Keratinocyte (primary cell): ENCODE measurements at regions not wholly inside any gene's neighbourhood (a gene's known extent, or its start where the extent isn't known, plus 50 kb on each side); places are given as distances from the start of the nearest gene placed in this dataset.

Source experiments
- CTCF ChIP-seq, 3 experiments: IDR thresholded peaks in 1 of 3; conservative IDR thresholded peaks in 1 of 3; optimal IDR thresholded peaks in 1 of 3; 2 replicates in 2 of 3; 3 replicates in 1 of 3; pipeline versions ENCODE3 to v1.5.1; 2011; ENCODE audit warnings: low read length in 3 of 3, mild to moderate bottlenecking in 3 of 3, moderate library complexity in 2 of 3, control low read depth in 1 of 3, inconsistent platforms in 1 of 3; ENCODE audit not compliant: insufficient read depth in 2 of 3; ENCODE audit errors: extremely low read depth in 1 of 3
- EZH2 ChIP-seq: IDR thresholded peaks from one replicate; pipeline ENCODE4 v1.6.1; 2012; ENCODE audit warnings: inconsistent platforms, mild to moderate bottlenecking, low read length, moderate library complexity

GRCh38 chr2:126270587-126270986 is 385.4 kb upstream of the GYPC start:
- TF ChIP-seq CTCF (optimal IDR thresholded peaks at IDR 0.05 in 1 of 3, IDR thresholded peaks at IDR 0.05 in 1 of 3, conservative IDR thresholded peaks at IDR 0.05 in 1 of 3; ENCODE audit: extremely low read depth in 1 of 3, insufficient read depth in 2 of 3, low read length in 3 of 3) (no peak), EZH2 (no peak)
